ENCODE measurements at regions not wholly inside any gene's neighbourhood (a gene's known extent, or its start where the extent isn't known, plus 50 kb on each side); places are given as distances from the start of the nearest gene placed in this dataset.

DNA sequence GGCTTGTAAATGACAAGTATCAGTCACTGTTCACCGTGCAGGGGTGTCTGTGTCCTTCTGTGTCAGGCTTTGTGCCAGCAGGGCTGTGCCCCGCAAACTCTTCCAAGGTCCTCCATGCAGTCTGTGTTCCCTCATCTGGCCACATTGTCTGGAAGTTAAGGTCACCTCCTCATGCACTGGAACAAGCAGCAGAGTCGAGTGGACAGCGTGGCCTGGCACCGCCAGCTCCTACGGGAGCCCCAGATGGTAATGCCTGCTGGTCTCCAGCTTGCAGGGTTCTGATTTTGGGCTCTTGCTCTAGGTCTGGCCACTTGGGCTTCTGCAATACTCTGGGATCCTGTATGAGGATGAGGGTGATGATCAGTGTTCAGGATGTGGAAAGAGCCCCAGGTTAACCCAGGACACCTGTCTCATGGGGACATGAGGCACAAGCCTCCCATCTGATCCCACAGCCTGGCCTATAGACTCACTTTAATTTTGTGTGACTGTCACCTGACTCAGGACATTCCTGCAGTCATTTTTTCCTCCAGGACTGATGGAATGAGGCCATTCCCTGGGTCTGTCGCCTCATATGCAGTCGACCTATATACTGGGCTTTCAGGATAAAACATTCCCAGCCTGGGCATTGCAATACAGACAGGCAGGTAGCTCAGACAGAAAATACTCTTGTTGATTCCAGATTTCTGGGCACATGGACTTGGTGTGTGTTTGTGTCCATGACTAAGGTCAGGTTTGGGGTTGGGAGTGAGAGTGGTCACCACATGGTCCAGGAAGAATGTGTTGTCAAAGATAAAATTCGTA, 106.3 kb upstream of the TOP3B start:
- TF ChIP-seq, protein P1, sequence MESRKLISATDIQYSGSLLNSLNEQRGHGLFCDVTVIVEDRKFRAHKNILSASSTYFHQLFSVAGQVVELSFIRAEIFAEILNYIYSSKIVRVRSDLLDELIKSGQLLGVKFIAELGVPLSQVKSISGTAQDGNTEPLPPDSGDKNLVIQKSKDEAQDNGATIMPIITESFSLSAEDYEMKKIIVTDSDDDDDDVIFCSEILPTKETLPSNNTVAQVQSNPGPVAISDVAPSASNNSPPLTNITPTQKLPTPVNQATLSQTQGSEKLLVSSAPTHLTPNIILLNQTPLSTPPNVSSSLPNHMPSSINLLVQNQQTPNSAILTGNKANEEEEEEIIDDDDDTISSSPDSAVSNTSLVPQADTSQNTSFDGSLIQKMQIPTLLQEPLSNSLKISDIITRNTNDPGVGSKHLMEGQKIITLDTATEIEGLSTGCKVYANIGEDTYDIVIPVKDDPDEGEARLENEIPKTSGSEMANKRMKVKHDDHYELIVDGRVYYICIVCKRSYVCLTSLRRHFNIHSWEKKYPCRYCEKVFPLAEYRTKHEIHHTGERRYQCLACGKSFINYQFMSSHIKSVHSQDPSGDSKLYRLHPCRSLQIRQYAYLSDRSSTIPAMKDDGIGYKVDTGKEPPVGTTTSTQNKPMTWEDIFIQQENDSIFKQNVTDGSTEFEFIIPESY (IDR thresholded peaks at IDR 0.05; ENCODE audit: extremely low read depth, insufficient replicate concordance, low read length) = no peak
- no peak for TF ChIP-seq RAD21 (IDR thresholded peaks at IDR 0.05; ENCODE audit: low read depth)
- no peak for TF ChIP-seq ELF1 (IDR thresholded peaks at IDR 0.05; ENCODE audit: borderline replicate concordance, low read depth)
- no peak for TF ChIP-seq ZNF274 (IDR thresholded peaks at IDR 0.05; ENCODE audit: low read depth, low read length)
- TF ChIP-seq, protein P2, sequence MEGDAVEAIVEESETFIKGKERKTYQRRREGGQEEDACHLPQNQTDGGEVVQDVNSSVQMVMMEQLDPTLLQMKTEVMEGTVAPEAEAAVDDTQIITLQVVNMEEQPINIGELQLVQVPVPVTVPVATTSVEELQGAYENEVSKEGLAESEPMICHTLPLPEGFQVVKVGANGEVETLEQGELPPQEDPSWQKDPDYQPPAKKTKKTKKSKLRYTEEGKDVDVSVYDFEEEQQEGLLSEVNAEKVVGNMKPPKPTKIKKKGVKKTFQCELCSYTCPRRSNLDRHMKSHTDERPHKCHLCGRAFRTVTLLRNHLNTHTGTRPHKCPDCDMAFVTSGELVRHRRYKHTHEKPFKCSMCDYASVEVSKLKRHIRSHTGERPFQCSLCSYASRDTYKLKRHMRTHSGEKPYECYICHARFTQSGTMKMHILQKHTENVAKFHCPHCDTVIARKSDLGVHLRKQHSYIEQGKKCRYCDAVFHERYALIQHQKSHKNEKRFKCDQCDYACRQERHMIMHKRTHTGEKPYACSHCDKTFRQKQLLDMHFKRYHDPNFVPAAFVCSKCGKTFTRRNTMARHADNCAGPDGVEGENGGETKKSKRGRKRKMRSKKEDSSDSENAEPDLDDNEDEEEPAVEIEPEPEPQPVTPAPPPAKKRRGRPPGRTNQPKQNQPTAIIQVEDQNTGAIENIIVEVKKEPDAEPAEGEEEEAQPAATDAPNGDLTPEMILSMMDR (IDR thresholded peaks at IDR 0.05 in 2 of 3, conservative IDR thresholded peaks at IDR 0.05 in 1 of 3; ENCODE audit: borderline replicate concordance in 1 of 3, insufficient read depth in 1 of 3, low read depth in 2 of 3, low read length in 2 of 3) = no peak
- TF ChIP-seq EZH2 (IDR thresholded peaks at IDR 0.05) = no peak
- TF ChIP-seq SP1 (IDR thresholded peaks at IDR 0.05; ENCODE audit: low read depth) = no peak
- no peak for TF ChIP-seq POLR2A (IDR thresholded peaks at IDR 0.05; ENCODE audit: borderline replicate concordance, extremely low read depth, insufficient read depth, insufficient read length)
- TF ChIP-seq, protein P3, sequence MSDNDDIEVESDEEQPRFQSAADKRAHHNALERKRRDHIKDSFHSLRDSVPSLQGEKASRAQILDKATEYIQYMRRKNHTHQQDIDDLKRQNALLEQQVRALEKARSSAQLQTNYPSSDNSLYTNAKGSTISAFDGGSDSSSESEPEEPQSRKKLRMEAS (IDR thresholded peaks at IDR 0.05) = no peak
